Lower lobe of right lung (tissue), 2 donors: ENCODE measurements at regions not wholly inside any gene's neighbourhood (a gene's known extent, or its start where the extent isn't known, plus 50 kb on each side); places are given as distances from the start of the nearest gene placed in this dataset.
"Not testable (repeated sequence)": the region's sequence is repeated elsewhere in the genome, so short reads cannot be mapped to it uniquely, and the experiment has no call there.

Experiments
- ATAC-seq, 2 donors: fragments of 200-7000 bp; cut with Tn5 transposase; one replicate each; pipeline ENCODE4 v1.9.1; 2020 to 2022; ENCODE audit warnings: mild to moderate bottlenecking in 2 of 2, moderate library complexity in 2 of 2
- DNase-seq: peaks from one replicate; pipeline ENCODE4 v3.0.0-alpha.2; 2020
- H3K27ac ChIP-seq: fragments of 200-600 bp; one replicate; pipeline ENCODE4 v1.8.0; 2022
- H3K27me3 ChIP-seq: fragments of 200-600 bp; one replicate; pipeline ENCODE4 v1.8.0; 2022; ENCODE audit warnings: low read depth
- H3K36me3 ChIP-seq: fragments of 200-600 bp; one replicate; pipeline ENCODE4 v1.8.0; 2022; ENCODE audit warnings: mild to moderate bottlenecking
- H3K4me1 ChIP-seq: fragments of 200-600 bp; one replicate; pipeline ENCODE4 v1.8.0; 2022
- H3K4me3 ChIP-seq: fragments of 200-600 bp; one replicate; pipeline ENCODE4 v1.8.0; 2022; ENCODE audit warnings: mild to moderate bottlenecking
- H3K9me3 ChIP-seq: fragments of 200-600 bp; one replicate; pipeline ENCODE4 v1.8.0; 2022
- CTCF ChIP-seq: fragments of 200-600 bp; IDR thresholded peaks from one replicate; pipeline ENCODE4 v1.8.0; 2022; ENCODE audit warnings: antibody characterized with exemption, mild to moderate bottlenecking
- intact Hi-C: fragments of 100-400 bp; cut with DNase I; formaldehyde crosslinking; loops from one replicate; pipeline ENCODE4 v1.11.0; 2022
- donor health status: DM: no; HTN: yes; CAD: no; lungs with severe emphysema.

DNA sequence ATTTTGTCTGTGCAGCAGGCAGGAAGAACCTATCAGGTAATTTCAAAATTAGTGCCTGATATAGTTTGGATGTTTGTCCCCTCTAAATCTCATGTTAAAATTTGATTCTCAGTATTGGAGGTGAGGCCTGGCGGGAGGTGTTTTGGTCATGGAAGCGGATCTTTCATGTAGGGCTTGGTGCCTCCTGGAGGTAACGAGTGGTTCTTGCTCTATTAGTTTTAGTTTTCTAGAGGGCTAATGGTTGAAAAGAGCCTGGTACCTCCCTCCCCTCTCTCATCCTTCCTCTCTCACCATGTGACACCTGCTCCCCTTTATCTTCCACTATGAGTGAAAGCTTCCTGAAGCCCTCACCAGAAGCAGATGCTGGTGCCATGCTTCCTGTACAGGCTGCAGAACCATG, 106.3 kb downstream of the DRD1 start:
- Histone ChIP-seq H3K36me3 (no peaks in the 10 kb centered on the region), H3K4me3 (no peak overlapping the region), H3K4me1 (no peaks in the 10 kb centered on the region), H3K27ac (no peak overlapping the region), H3K27me3 (no peaks in the 10 kb centered on the region), H3K9me3 (no peaks in the 10 kb centered on the region)
- TF ChIP-seq CTCF = no peak
- DNase-seq = no peak
- ATAC-seq = no peak
- intact Hi-C loops = no loop called here

- H3K27ac ChIP-seq = no peak overlapping the region
- H3K36me3 ChIP-seq = no peaks in the 10 kb centered on the region
- TF ChIP-seq CTCF = no peak
- H3K27me3 ChIP-seq = no peaks in the 10 kb centered on the region
- ATAC-seq (no peak), DNase-seq (no peak)
- H3K4me1 ChIP-seq = no peaks in the 10 kb centered on the region
- no peak overlapping the region for H3K4me3 ChIP-seq
- intact Hi-C loops = no loop called here
- H3K9me3 ChIP-seq = no peaks in the 10 kb centered on the region
Observed at GRCh38 chr5:175336781-175337180, 107.2 kb downstream of the DRD1 start.

GRCh38 chr5:175335691-175336090, 108.3 kb downstream of the DRD1 start:
- no peaks in the 10 kb centered on the region for H3K36me3 ChIP-seq
- H3K9me3 ChIP-seq = no peaks in the 10 kb centered on the region
- H3K4me1 ChIP-seq = no peaks in the 10 kb centered on the region
- no peaks in the 10 kb centered on the region for H3K27me3 ChIP-seq
- no peak overlapping the region for H3K27ac ChIP-seq
- TF ChIP-seq CTCF = no peak
- ATAC-seq (peak in 1 of 2 donors; percentile 11), DNase-seq (no peak)
- intact Hi-C loops = no loop called here
- no peak overlapping the region for H3K4me3 ChIP-seq

DNA sequence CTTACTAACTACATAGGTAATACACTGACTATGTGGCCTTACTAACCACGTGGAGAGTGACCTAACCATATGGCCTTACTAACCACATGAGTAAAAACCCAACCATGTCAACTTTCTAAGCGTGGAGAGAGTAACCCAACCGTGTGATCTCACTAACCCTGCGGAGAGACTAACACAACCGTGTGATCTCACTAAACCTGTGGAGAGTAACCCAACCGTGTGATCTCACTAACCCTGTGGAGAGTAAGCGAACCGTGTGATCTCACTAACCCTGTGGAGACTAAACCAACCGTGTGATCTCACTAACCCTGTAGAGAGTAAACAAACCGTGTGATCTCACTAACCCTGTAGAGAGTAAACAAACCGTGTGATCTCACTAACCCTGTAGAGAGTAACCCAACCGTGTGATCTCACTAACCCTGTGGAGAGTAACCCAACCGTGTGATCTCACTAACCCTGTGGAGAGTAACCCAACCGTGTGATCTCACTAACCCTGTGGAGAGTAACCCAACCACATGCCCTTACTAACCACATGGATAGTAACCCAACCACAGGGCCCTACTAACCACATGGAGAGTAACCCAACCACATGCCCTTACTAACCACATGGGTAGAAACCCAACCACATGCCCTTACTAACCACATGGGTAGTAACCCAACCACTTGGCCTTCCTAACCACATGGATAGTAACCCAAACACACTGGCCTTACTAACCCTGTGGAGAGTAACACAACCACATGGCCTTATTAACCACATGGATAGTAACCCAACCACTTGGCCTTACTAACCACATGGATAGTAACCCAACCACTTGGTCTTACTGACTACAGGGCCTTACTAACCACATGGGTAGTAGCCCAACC, 112.6 kb downstream of the DRD1 start:
- H3K36me3 ChIP-seq, DNase-seq, intact Hi-C loops, ATAC-seq, H3K4me1 ChIP-seq, H3K9me3 ChIP-seq, H3K27me3 ChIP-seq, H3K27ac ChIP-seq, H3K4me3 ChIP-seq: not testable (repeated sequence)

DNA sequence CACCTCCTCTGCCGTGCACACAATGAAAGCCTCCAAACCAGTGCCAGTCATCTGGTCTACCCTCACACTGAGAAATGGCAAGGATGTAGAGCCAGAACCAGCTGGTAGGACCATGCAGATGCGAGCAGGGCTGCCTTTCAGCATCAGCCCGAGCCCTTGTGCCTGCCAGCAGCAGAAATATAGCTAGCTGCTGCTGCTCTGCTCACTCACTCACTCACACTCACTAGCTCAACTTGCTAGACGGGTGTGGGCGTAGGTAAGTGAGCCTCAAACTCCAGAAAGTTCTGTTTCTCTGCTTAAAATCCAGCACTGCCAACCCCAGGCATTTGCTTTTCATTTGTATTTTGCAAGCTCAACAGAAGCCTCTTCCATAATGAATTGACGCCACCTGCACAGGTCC, 114.0 kb downstream of the DRD1 start:
- ATAC-seq (no peak), DNase-seq (no peak)
- intact Hi-C loops = no loop called here
- H3K27me3 ChIP-seq = no peaks in the 10 kb centered on the region
- no peak overlapping the region for H3K4me3 ChIP-seq
- H3K27ac ChIP-seq = no peak overlapping the region
- no peaks in the 10 kb centered on the region for H3K4me1 ChIP-seq
- no peak for TF ChIP-seq CTCF
- H3K9me3 ChIP-seq = no peaks in the 10 kb centered on the region
- H3K36me3 ChIP-seq = no peaks in the 10 kb centered on the region

GRCh38 chr5:175328687-175329086, 115.3 kb downstream of the DRD1 start:
- intact Hi-C loops = no loop called here
- Histone ChIP-seq H3K27me3 (no peaks in the 10 kb centered on the region), H3K4me3 (no peak overlapping the region), H3K36me3 (no peaks in the 10 kb centered on the region), H3K27ac (no peak overlapping the region), H3K9me3 (no peaks in the 10 kb centered on the region), H3K4me1 (no peaks in the 10 kb centered on the region)
- ATAC-seq = no peak
- TF ChIP-seq CTCF = no peak
- no peak for DNase-seq
